ENCODE measurements at regions not wholly inside any gene's neighbourhood (a gene's known extent, or its start where the extent isn't known, plus 50 kb on each side); places are given as distances from the start of the nearest gene placed in this dataset.

DNA sequence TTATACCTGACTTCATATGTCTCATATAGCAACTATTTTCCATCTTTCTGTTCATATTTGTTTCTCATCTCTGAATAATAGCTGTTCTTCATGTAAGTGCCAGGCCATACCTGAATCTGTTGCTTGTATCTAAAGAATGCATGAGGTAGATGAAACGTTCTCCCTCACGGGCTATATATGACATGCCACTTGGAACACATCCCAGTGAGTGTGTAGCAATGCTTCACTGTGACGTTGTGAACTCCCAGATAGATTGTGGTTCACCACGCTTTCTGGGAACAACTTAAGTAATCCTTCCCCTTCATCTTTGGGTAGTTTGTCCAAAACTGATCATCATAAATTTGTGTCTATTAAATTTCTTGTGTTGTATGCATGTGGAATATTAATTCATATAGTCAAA, 60.1 kb downstream of the RDH14 start:
- TF ChIP-seq POLR2AphosphoS5 (IDR thresholded peaks at IDR 0.05; ENCODE audit: low read depth, low read length) (no peak), POLR2A (IDR thresholded peaks at IDR 0.05; ENCODE audit: low read depth, low read length) (no peak)
